GM12878 (cell line): ENCODE measurements at regions not wholly inside any gene's neighbourhood (a gene's known extent, or its start where the extent isn't known, plus 50 kb on each side); places are given as distances from the start of the nearest gene placed in this dataset.

Experiments used
- ATAC-seq: fragments of 200-7000 bp; cut with Tn5 transposase; 3 replicates; pipeline ENCODE4 v1.9.1; 2020; ENCODE audit warnings: mild to moderate bottlenecking, moderate library complexity
- BruUV-seq: library from RNA; stranded (reverse); fragments of 400-500 nt; replicated peaks from 2 replicates; lab custom pipeline; 2021; lab: Mats Ljungman, UMichigan
- CTCF ChIA-PET: fragments of 300-600 bp; sonication (Branson Sonifier 250); formaldehyde crosslinking; extraction: SDS; loops from one replicate; lab custom pipeline; 2021; ENCODE audit warnings: inconsistent platforms; lab: Yijun Ruan, JAX
- POLR2A ChIA-PET: fragments of 350-600 bp; formaldehyde crosslinking; extraction: SDS; loops from one replicate; lab custom pipeline; 2021; ENCODE audit warnings: inconsistent platforms; lab: Charles Lee
- RAD21 ChIA-PET: fragments of 300-600 bp; sonication (Branson Sonifier 250); formaldehyde crosslinking; loops from one replicate; lab custom pipeline; 2023; ENCODE audit warnings: antibody characterized with exemption; ENCODE audit not compliant: unreplicated experiment; lab: Charles Lee
- SMC1A ChIA-PET: fragments of 300-600 bp; sonication (Branson Sonifier 250); formaldehyde crosslinking; loops from one replicate; lab custom pipeline; 2023; ENCODE audit not compliant: unreplicated experiment, uncharacterized antibody; lab: Charles Lee
- DNase-seq: peaks from one replicate; pipeline ENCODE4 v3.0.0-alpha.2; 2011; ENCODE audit warnings: low read depth, low spot score
- FAIRE-seq: peaks from 3 replicates; lab custom pipeline; 2011; peaks lifted over from hg19 to GRCh38; lab: Jason Lieb, UNC
- H2AFZ ChIP-seq: 2 replicates; pipeline ENCODE4 v1.6.0; 2011; ENCODE audit warnings: low read depth, low read length, control low read depth; ENCODE audit not compliant: control insufficient read depth
- H3K27ac ChIP-seq: 2 replicates; pipeline ENCODE4 v1.5.1; 2011; ENCODE audit warnings: control low read depth; ENCODE audit not compliant: control insufficient read depth, insufficient read depth
- H3K27me3 ChIP-seq, 2 experiments: replicated peaks in 1 of 2; 2 replicates each; pipeline versions ENCODE4 v1.6.0 to v1.6.1; 2011; ENCODE audit warnings: low read length in 1 of 2; ENCODE audit not compliant: control insufficient read depth in 2 of 2, insufficient read depth in 2 of 2
- H3K36me3 ChIP-seq, 2 experiments: 2 replicates each; pipeline ENCODE4 v1.5.1; 2011; ENCODE audit warnings: low read length in 1 of 2; ENCODE audit not compliant: control insufficient read depth in 2 of 2, insufficient read depth in 2 of 2
- H3K4me1 ChIP-seq: 2 replicates; pipeline ENCODE4 v1.6.1; 2011; ENCODE audit warnings: mild to moderate bottlenecking, low read length, moderate library complexity, mixed read lengths; ENCODE audit not compliant: control insufficient read depth, insufficient read depth
- H3K4me2 ChIP-seq: 2 replicates; pipeline ENCODE4 v1.6.0; 2011; ENCODE audit warnings: control low read depth; ENCODE audit not compliant: control insufficient read depth, insufficient read depth
- H3K4me3 ChIP-seq: fragments of 200-600 bp; sonication (generic); 2 replicates; pipeline ENCODE4 v1.5.1; 2016
- H3K79me2 ChIP-seq: 2 replicates; pipeline ENCODE4 v1.6.0; 2011; ENCODE audit warnings: low read length; ENCODE audit not compliant: control insufficient read depth, insufficient read depth
- H3K9ac ChIP-seq: 2 replicates; pipeline ENCODE4 v1.8.0; 2011; ENCODE audit warnings: low read length, control low read depth, mixed read lengths; ENCODE audit not compliant: control insufficient read depth, insufficient read depth
- H3K9me3 ChIP-seq: replicated peaks from 3 replicates; pipeline ENCODE4 v1.5.1; 2011; ENCODE audit warnings: mild to moderate bottlenecking, low read length; ENCODE audit not compliant: control insufficient read depth, insufficient read depth
- H4K20me1 ChIP-seq: 2 replicates; pipeline ENCODE4 v1.6.0; 2011; ENCODE audit not compliant: control insufficient read depth, insufficient read depth
- CREM ChIP-seq: IDR thresholded peaks from 2 replicates; pipeline ENCODE4 v1.6.1; 2014; ENCODE audit warnings: antibody characterized with exemption, low read depth
- ETV6 ChIP-seq, 2 experiments: fragments of 450-650 bp in 1 of 2; IDR thresholded peaks in 1 of 2; conservative IDR thresholded peaks in 1 of 2; 2 replicates each; pipeline ENCODE4 v1.6.1; 2014; ENCODE audit warnings: antibody characterized with exemption in 1 of 2, borderline replicate concordance in 1 of 2, low read depth in 1 of 2, mild to moderate bottlenecking in 1 of 2, moderate library complexity in 1 of 2
- HDGF ChIP-seq: fragments of 450-650 bp; IDR thresholded peaks from 2 replicates; pipeline ENCODE4 v1.6.1; 2016; ENCODE audit warnings: antibody characterized with exemption
- IKZF1 ChIP-seq: fragments of 450-650 bp; conservative IDR thresholded peaks from 2 replicates; pipeline ENCODE4 v1.6.1; 2017; ENCODE audit warnings: antibody characterized with exemption, mild to moderate bottlenecking
- PAX8 ChIP-seq: fragments of 450-650 bp; IDR thresholded peaks from 2 replicates; pipeline ENCODE4 v1.6.1; 2017; ENCODE audit warnings: mild to moderate bottlenecking, moderate library complexity
- PML ChIP-seq: IDR thresholded peaks from 2 replicates; pipeline ENCODE4 v1.6.1; 2012; ENCODE audit warnings: low read length, inconsistent platforms
- POLR2A ChIP-seq: IDR thresholded peaks from 2 replicates; pipeline ENCODE4 v1.6.1; 2011; ENCODE audit warnings: low read depth, mild to moderate bottlenecking, low read length
- SMAD1 ChIP-seq: fragments of 450-650 bp; IDR thresholded peaks from 2 replicates; pipeline ENCODE4 v1.6.1; 2018; ENCODE audit warnings: mild to moderate bottlenecking, low read depth; ENCODE audit not compliant: partially characterized antibody
- TARDBP ChIP-seq: IDR thresholded peaks from 2 replicates; pipeline ENCODE4 v1.6.1; 2016; ENCODE audit warnings: borderline replicate concordance
- TBL1XR1 ChIP-seq: IDR thresholded peaks from 2 replicates; pipeline ENCODE4 v1.6.1; 2012; ENCODE audit warnings: low read depth, low read length, improper control_type of control experiment
- ZNF24 ChIP-seq: fragments of 450-650 bp; IDR thresholded peaks from 2 replicates; pipeline ENCODE4 v1.6.1; 2017; ENCODE audit warnings: antibody characterized with exemption, mild to moderate bottlenecking
- WGBS: methylation state at CpG from one replicate; pipeline ENCODE4 v1.1.6; 2016; ENCODE audit warnings: low lambda C conversion rate; ENCODE audit not compliant: insufficient replicate concordance, insufficient coverage; ENCODE audit errors: missing lambda C conversion rate; 5-methylcytosine and 5-hydroxymethylcytosine counted together
- in situ Hi-C: fragments of 300-500 bp; cut with MboI; formaldehyde crosslinking; loops from 9 replicates; pipeline ENCODE4 v1.14.3; 2018; ENCODE audit warnings: mixed read lengths
- intact Hi-C: fragments of 100-400 bp; cut with micrococcal nuclease; formaldehyde crosslinking; loops from one replicate; pipeline ENCODE4 v1.14.2; 2022; ENCODE audit not compliant: unreplicated experiment
- TF ChIP-seq, protein P1 (sequence below): fragments of 150-350 bp; IDR thresholded peaks from 2 replicates; pipeline ENCODE4 v1.6.1; 2016; ENCODE audit warnings: low read depth, low read length
- TF ChIP-seq, protein P2 (sequence below): fragments of 450-650 bp; IDR thresholded peaks from 2 replicates; pipeline ENCODE4 v1.6.1; 2016; ENCODE audit warnings: mild to moderate bottlenecking
- TF ChIP-seq, protein P3 (sequence below): fragments of 450-650 bp; IDR thresholded peaks from 2 replicates; pipeline ENCODE4 v1.6.1; 2016; ENCODE audit warnings: mild to moderate bottlenecking, moderate library complexity, borderline replicate concordance

DNA sequence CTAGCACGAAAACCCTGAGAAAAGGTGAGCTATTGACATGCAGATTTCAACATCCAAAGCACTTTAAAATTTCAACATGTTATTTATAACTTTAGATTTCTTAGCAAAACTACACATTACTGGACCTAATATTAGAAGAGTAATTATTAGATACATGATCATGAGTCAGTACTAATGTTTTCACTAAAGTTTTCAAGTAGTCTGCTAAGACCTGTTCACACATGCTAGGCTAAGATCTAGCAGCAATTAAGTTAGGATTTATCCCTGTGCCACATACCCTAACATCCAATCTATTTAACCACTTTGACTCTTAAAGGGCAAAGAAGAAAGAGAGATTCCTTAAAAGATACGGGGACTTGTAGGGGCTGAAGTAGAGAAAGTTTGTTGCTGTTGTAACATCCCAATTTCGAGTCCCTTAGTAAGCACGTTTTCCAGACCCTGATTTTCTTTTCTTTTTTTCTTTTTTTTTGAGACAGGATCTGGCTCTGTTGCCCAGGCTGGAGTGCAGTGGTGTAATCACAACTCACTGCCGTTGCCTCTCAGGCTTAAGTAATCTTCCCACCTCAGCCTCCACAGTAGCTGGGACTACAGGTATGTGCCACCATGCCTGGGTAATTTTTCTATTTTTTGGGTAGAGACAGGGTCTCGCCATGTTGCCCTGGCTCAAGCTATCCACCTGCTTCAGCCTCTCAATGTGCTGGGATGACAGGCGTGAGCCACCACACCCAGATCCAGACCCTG lies 102.5 kb upstream of the ATF7IP start:
- no peak for FAIRE-seq
- TF ChIP-seq HDGF, result no peak
- TF ChIP-seq, protein P1, sequence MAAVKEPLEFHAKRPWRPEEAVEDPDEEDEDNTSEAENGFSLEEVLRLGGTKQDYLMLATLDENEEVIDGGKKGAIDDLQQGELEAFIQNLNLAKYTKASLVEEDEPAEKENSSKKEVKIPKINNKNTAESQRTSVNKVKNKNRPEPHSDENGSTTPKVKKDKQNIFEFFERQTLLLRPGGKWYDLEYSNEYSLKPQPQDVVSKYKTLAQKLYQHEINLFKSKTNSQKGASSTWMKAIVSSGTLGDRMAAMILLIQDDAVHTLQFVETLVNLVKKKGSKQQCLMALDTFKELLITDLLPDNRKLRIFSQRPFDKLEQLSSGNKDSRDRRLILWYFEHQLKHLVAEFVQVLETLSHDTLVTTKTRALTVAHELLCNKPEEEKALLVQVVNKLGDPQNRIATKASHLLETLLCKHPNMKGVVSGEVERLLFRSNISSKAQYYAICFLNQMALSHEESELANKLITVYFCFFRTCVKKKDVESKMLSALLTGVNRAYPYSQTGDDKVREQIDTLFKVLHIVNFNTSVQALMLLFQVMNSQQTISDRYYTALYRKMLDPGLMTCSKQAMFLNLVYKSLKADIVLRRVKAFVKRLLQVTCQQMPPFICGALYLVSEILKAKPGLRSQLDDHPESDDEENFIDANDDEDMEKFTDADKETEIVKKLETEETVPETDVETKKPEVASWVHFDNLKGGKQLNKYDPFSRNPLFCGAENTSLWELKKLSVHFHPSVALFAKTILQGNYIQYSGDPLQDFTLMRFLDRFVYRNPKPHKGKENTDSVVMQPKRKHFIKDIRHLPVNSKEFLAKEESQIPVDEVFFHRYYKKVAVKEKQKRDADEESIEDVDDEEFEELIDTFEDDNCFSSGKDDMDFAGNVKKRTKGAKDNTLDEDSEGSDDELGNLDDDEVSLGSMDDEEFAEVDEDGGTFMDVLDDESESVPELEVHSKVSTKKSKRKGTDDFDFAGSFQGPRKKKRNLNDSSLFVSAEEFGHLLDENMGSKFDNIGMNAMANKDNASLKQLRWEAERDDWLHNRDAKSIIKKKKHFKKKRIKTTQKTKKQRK, result no peak
- TF ChIP-seq, protein P2, sequence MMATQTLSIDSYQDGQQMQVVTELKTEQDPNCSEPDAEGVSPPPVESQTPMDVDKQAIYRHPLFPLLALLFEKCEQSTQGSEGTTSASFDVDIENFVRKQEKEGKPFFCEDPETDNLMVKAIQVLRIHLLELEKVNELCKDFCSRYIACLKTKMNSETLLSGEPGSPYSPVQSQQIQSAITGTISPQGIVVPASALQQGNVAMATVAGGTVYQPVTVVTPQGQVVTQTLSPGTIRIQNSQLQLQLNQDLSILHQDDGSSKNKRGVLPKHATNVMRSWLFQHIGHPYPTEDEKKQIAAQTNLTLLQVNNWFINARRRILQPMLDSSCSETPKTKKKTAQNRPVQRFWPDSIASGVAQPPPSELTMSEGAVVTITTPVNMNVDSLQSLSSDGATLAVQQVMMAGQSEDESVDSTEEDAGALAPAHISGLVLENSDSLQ, result no peak
- TF ChIP-seq TBL1XR1, result no peak
- no peak for TF ChIP-seq POLR2A
- TF ChIP-seq CREM, result no peak
- no peak for TF ChIP-seq PAX8
- no peak for TF ChIP-seq PML
- TF ChIP-seq, protein P3, sequence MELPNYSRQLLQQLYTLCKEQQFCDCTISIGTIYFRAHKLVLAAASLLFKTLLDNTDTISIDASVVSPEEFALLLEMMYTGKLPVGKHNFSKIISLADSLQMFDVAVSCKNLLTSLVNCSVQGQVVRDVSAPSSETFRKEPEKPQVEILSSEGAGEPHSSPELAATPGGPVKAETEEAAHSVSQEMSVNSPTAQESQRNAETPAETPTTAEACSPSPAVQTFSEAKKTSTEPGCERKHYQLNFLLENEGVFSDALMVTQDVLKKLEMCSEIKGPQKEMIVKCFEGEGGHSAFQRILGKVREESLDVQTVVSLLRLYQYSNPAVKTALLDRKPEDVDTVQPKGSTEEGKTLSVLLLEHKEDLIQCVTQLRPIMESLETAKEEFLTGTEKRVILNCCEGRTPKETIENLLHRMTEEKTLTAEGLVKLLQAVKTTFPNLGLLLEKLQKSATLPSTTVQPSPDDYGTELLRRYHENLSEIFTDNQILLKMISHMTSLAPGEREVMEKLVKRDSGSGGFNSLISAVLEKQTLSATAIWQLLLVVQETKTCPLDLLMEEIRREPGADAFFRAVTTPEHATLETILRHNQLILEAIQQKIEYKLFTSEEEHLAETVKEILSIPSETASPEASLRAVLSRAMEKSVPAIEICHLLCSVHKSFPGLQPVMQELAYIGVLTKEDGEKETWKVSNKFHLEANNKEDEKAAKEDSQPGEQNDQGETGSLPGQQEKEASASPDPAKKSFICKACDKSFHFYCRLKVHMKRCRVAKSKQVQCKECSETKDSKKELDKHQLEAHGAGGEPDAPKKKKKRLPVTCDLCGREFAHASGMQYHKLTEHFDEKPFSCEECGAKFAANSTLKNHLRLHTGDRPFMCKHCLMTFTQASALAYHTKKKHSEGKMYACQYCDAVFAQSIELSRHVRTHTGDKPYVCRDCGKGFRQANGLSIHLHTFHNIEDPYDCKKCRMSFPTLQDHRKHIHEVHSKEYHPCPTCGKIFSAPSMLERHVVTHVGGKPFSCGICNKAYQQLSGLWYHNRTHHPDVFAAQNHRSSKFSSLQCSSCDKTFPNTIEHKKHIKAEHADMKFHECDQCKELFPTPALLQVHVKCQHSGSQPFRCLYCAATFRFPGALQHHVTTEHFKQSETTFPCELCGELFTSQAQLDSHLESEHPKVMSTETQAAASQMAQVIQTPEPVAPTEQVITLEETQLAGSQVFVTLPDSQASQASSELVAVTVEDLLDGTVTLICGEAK, result no peak
- no peak for TF ChIP-seq ETV6 (conservative IDR thresholded peaks at IDR 0.05 in 1 of 2, IDR thresholded peaks at IDR 0.05 in 1 of 2; ENCODE audit: borderline replicate concordance in 1 of 2, low read depth in 1 of 2)
- no peak for TF ChIP-seq SMAD1
- TF ChIP-seq IKZF1, result no peak
- TF ChIP-seq TARDBP, result no peak
- TF ChIP-seq ZNF24, result no peak
- Histone ChIP-seq H3K4me2 (no peak overlapping the region), H3K36me3 (no peaks in the 10 kb centered on the region), H3K79me2 (no peaks in the 10 kb centered on the region), H3K27me3 (no peaks in the 10 kb centered on the region), H2AFZ (no peak overlapping the region), H4K20me1 (no peaks in the 10 kb centered on the region), H3K4me3 (no peak overlapping the region), H3K9ac (no peak overlapping the region), H3K27ac (no peak overlapping the region), H3K4me1 (no peaks in the 10 kb centered on the region), H3K9me3 (peaks cover 6% of the 10 kb centered on the region)
- SMC1A ChIA-PET, result interaction anchor here (0.6 to 1.4 kb wide), 4 partner anchors 10 to 103 kb away, joined by 3 to 7 read pairs (median 4); partner anchors contain the start of gene ATF7IP
- no peak for DNase-seq
- ATAC-seq, result no peak
- in situ Hi-C loops, result no loop called here
- intact Hi-C loops, result no loop called here
- RAD21 ChIA-PET, result no interaction called here
- WGBS, result 87% methylated on average over 7 of the region's 7 CpGs
- POLR2A ChIA-PET, result interaction anchor here (1.1 kb wide), 1 partner anchor 679 kb away, joined by 3 read pairs; no protein-coding TSS in a partner anchor
- BruUV-seq, result no TSS peak
- CTCF ChIA-PET, result interaction anchor here (3.4 kb wide), 1 partner anchor 12 kb away, joined by 16 read pairs; no protein-coding TSS in a partner anchor
